ENCODE measurements at regions not wholly inside any gene's neighbourhood (a gene's known extent, or its start where the extent isn't known, plus 50 kb on each side); places are given as distances from the start of the nearest gene placed in this dataset.

DNA sequence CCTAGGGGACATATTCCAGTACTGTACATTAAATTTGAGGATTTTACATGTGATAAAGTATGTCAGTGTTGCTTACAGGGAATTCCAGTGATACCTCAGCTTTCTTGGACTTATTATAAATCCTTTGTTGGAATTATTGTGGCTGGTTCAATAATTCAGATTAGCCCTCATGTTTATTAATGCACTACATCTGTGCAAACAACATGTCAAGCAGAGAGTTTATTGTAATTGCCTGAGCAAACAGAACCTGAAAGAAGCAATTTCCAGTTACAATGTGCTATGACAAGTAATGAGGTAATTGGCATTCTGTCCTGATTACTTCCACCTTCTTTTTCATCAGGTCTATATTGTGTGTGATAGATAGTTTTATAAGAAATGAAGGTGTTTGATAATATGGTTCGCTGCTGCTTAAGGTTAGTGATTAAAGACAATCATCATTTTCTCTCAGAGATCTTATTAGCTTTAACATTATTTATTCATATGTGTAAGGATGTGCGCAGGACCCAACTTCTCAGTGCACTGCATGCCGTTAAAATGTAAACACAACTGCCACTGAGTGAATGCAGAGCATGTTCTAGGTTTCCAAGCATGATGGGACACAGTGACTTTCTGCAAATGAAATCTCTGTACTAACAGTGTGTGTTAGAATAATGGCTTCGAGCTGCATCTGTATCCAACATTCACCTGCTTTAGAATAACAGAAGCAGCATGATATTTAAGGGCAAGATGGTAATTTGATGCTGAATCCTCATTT is 973.7 kb upstream of the POU3F3 start:
- ATAC-seq = no peak
- H3K36me3 ChIP-seq = no peaks in the 10 kb centered on the region
- no peaks in the 10 kb centered on the region for H3K27me3 ChIP-seq
- no peaks in the 10 kb centered on the region for H3K9me3 ChIP-seq
- TF ChIP-seq, protein P1, sequence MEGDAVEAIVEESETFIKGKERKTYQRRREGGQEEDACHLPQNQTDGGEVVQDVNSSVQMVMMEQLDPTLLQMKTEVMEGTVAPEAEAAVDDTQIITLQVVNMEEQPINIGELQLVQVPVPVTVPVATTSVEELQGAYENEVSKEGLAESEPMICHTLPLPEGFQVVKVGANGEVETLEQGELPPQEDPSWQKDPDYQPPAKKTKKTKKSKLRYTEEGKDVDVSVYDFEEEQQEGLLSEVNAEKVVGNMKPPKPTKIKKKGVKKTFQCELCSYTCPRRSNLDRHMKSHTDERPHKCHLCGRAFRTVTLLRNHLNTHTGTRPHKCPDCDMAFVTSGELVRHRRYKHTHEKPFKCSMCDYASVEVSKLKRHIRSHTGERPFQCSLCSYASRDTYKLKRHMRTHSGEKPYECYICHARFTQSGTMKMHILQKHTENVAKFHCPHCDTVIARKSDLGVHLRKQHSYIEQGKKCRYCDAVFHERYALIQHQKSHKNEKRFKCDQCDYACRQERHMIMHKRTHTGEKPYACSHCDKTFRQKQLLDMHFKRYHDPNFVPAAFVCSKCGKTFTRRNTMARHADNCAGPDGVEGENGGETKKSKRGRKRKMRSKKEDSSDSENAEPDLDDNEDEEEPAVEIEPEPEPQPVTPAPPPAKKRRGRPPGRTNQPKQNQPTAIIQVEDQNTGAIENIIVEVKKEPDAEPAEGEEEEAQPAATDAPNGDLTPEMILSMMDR (IDR thresholded peaks at IDR 0.05) = no peak
- H3K4me3 ChIP-seq = no peak overlapping the region
- H3K4me1 ChIP-seq = no peaks in the 10 kb centered on the region
- H3K27ac ChIP-seq = no peak overlapping the region
- intact Hi-C loops (cut with DNase I) = no loop called here
- DNase-seq = no peak

DNA sequence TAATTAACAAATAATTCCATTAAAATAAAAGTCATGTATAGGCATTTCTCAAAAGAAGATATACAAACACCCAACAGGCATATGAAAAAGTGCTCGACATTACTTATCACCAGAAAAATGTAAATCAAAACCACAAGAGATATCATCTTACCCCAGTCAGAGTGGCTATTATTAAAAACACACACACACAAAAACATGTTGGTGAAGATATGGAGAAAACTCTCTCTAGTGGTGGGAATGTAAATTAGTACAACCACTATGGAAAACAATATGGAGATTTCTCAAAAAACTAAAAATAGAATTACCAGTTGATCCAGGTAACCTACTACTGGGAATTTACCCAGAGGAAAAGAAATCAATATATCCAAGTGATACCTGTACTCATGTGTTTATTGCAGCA is 966.3 kb upstream of the POU3F3 start:
- intact Hi-C loops (cut with DNase I) = no loop called here
- DNase-seq (no peak), ATAC-seq (no peak)
- TF ChIP-seq, protein P1 (IDR thresholded peaks at IDR 0.05) = no peak
- Histone ChIP-seq H3K27me3 (no peaks in the 10 kb centered on the region), H3K9me3 (no peaks in the 10 kb centered on the region), H3K27ac (no peak overlapping the region), H3K4me1 (no peaks in the 10 kb centered on the region), H3K4me3 (no peak overlapping the region), H3K36me3 (no peaks in the 10 kb centered on the region)

DNA sequence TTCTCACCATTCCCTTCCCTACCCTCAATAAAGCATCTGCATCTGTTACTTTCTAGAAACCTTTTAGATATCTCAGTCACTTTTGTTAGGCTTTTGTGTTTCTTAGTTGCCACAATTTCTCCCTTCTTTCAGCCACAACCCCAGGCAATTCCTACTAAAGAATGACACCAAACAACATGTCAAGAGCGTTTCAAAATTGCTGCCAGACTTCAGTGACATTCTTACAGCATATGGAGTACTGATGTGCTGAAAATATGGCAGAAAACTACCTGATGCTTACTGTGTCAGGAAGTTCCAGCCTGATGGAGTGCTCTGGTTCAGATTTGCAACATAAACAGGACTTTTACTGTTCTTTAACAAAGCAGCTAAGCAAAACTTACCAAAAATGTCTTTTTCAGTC is 957.7 kb upstream of the POU3F3 start:
- ATAC-seq = no peak
- TF ChIP-seq, protein P1 (IDR thresholded peaks at IDR 0.05) = no peak
- no peaks in the 10 kb centered on the region for H3K27me3 ChIP-seq
- H3K36me3 ChIP-seq = no peaks in the 10 kb centered on the region
- intact Hi-C loops (cut with DNase I) = no loop called here
- no peak for DNase-seq
- no peaks in the 10 kb centered on the region for H3K9me3 ChIP-seq
- no peak overlapping the region for H3K4me3 ChIP-seq
- no peaks in the 10 kb centered on the region for H3K4me1 ChIP-seq
- H3K27ac ChIP-seq = no peak overlapping the region

DNA sequence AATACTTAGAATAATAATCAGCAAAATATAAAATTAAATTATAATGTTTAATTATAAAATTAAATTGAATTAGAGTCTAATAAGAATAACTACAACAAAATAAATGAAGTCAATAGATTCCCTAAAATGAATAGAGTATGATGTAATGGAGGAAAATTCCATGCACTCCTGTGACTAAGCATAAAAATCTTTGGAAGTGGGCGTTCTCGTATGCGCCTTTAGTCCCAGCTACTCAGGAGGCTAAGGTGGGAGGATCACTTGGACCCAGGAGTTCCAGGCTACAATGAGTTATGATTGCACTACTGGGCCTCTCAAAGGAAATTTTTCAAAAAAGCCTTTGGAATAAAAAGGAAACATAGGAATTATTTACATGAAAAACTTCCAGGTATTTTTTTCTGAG is 955.4 kb upstream of the POU3F3 start:
- H3K27ac ChIP-seq = no peak overlapping the region
- H3K9me3 ChIP-seq = no peaks in the 10 kb centered on the region
- intact Hi-C loops (cut with DNase I) = no loop called here
- H3K36me3 ChIP-seq = no peaks in the 10 kb centered on the region
- no peaks in the 10 kb centered on the region for H3K4me1 ChIP-seq
- H3K27me3 ChIP-seq = no peaks in the 10 kb centered on the region
- TF ChIP-seq, protein P1 (IDR thresholded peaks at IDR 0.05) = no peak
- H3K4me3 ChIP-seq = no peak overlapping the region
- DNase-seq (no peak), ATAC-seq (no peak)

DNA sequence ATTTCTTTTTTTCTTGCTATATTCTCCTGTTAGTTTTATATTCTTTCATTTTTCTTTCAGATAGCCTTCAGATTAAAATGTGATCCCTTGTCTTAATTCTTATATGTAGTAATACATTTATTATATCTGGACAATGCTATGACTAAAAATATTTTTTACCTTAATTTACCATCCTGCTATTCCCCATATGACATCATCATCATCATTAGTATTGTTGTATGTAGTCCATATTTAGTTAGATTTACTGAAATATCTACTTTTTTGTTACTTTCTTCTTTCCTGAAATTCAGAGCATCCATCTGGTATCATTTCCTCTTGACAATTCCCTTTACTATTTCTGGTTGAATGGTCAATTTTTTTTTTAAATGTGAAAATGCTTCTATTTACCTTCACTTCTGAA is 951.6 kb upstream of the POU3F3 start:
- Histone ChIP-seq H3K4me3 (no peak overlapping the region), H3K27ac (no peak overlapping the region), H3K36me3 (no peaks in the 10 kb centered on the region), H3K4me1 (no peaks in the 10 kb centered on the region), H3K27me3 (no peaks in the 10 kb centered on the region), H3K9me3 (peaks cover 0 to 4% of the 10 kb centered on the region in 2 donors)
- DNase-seq (no peak), ATAC-seq (no peak)
- intact Hi-C loops (cut with DNase I) = no loop called here
- TF ChIP-seq, protein P1 (IDR thresholded peaks at IDR 0.05) = no peak

All from left lung (tissue), 4 donors.